T-helper 17 cell (primary cell): ENCODE measurements at regions not wholly inside any gene's neighbourhood (a gene's known extent, or its start where the extent isn't known, plus 50 kb on each side); places are given as distances from the start of the nearest gene placed in this dataset.
"Not testable (repeated sequence)": the region's sequence is repeated elsewhere in the genome, so short reads cannot be mapped to it uniquely, and the experiment has no call there.

Source experiments
- ATAC-seq: fragments of 150-1000 bp; cut with Tn5 transposase; 2 replicates; pipeline ENCODE4 v1.10.0; 2021; ENCODE audit warnings: mild to moderate bottlenecking, moderate library complexity
- DNase-seq, 3 donors: peaks; one replicate each; pipeline versions ENCODE4 v3.0.0 to v3.0.0-alpha.2; 2020 to 2021
- H3K9me3 ChIP-seq: one replicate; pipeline ENCODE4 v1.7.0; 2013; ENCODE audit warnings: low read length, mild to moderate bottlenecking; ENCODE audit not compliant: control insufficient read depth, poor library complexity, severe bottlenecking
- H3K27ac Mint-ChIP-seq: one replicate; pipeline ENCODE4 v1.8.0; 2022; ENCODE audit warnings: mild to moderate bottlenecking, moderate library complexity, mixed read lengths
- H3K27me3 Mint-ChIP-seq: one replicate; pipeline ENCODE4 v1.8.0; 2022; ENCODE audit warnings: mixed read lengths
- H3K36me3 Mint-ChIP-seq: one replicate; pipeline ENCODE4 v1.8.0; 2022; ENCODE audit warnings: low read depth, mixed read lengths
- H3K4me1 Mint-ChIP-seq: one replicate; pipeline ENCODE4 v1.8.0; 2022; ENCODE audit warnings: mild to moderate bottlenecking, mixed read lengths
- H3K4me3 Mint-ChIP-seq: one replicate; pipeline ENCODE4 v1.8.0; 2022; ENCODE audit warnings: mild to moderate bottlenecking, moderate library complexity, mixed read lengths

GRCh38 chr14:105853907-105854599 lies 327.7 kb downstream of the TMEM121 start:
- H3K27me3 Mint-ChIP-seq, result peaks cover 11% of the 10 kb centered on the region
- H3K4me3 Mint-ChIP-seq, result no peak overlapping the region
- no peak for ATAC-seq
- H3K9me3 ChIP-seq, result no peaks in the 10 kb centered on the region
- DNase-seq, result peak in 1 of 3 donors; percentile 6
- no peaks in the 10 kb centered on the region for H3K4me1 Mint-ChIP-seq
- no peaks in the 10 kb centered on the region for H3K36me3 Mint-ChIP-seq
- H3K27ac Mint-ChIP-seq, result no peak overlapping the region

GRCh38 chr14:105854600-105855245 lies 328.3 kb downstream of the TMEM121 start:
- Mint-ChIP-seq H3K36me3 (no peaks in the 10 kb centered on the region), H3K4me3 (no peak overlapping the region), H3K27me3 (peaks cover 11% of the 10 kb centered on the region), H3K27ac (no peak overlapping the region), H3K4me1 (no peaks in the 10 kb centered on the region)
- DNase-seq, result peak in 1 of 3 donors; percentile 9
- H3K9me3 ChIP-seq, result no peaks in the 10 kb centered on the region
- no peak for ATAC-seq

GRCh38 chr14:105855246-105855892 lies 329.0 kb downstream of the TMEM121 start:
- no peak overlapping the region for H3K27ac Mint-ChIP-seq
- peak in 1 of 3 donors; percentile 6 for DNase-seq
- H3K27me3 Mint-ChIP-seq, result peaks cover 13% of the 10 kb centered on the region

GRCh38 chr14:105855893-105856675 lies 329.7 kb downstream of the TMEM121 start:
- no peak overlapping the region for H3K4me3 Mint-ChIP-seq
- H3K27ac Mint-ChIP-seq, result no peak overlapping the region
- ATAC-seq, result no peak
- no peaks in the 10 kb centered on the region for H3K9me3 ChIP-seq
- peak in 1 of 3 donors; percentile 8 for DNase-seq
- H3K36me3 Mint-ChIP-seq, result no peaks in the 10 kb centered on the region
- H3K4me1 Mint-ChIP-seq, result no peaks in the 10 kb centered on the region
- H3K27me3 Mint-ChIP-seq, result peaks cover 20% of the 10 kb centered on the region

More at GRCh38 chr14:105855246-105855892, 329.0 kb downstream of the TMEM121 start:
- H3K9me3 ChIP-seq, result no peaks in the 10 kb centered on the region
- no peaks in the 10 kb centered on the region for H3K4me1 Mint-ChIP-seq
- no peak overlapping the region for H3K4me3 Mint-ChIP-seq
- ATAC-seq, result no peak
- H3K36me3 Mint-ChIP-seq, result no peaks in the 10 kb centered on the region

- Mint-ChIP-seq H3K36me3 (no peaks in the 10 kb centered on the region), H3K4me1 (no peaks in the 10 kb centered on the region), H3K4me3 (no peak overlapping the region), H3K27me3 (peaks cover 25% of the 10 kb centered on the region), H3K27ac (no peak overlapping the region)
- ATAC-seq, result no peak
- H3K9me3 ChIP-seq, result no peaks in the 10 kb centered on the region
- peak in 1 of 3 donors; percentile 5 for DNase-seq
These were observed 330.4 kb downstream of the TMEM121 start for GRCh38 chr14:105856676-105857219.

DNA sequence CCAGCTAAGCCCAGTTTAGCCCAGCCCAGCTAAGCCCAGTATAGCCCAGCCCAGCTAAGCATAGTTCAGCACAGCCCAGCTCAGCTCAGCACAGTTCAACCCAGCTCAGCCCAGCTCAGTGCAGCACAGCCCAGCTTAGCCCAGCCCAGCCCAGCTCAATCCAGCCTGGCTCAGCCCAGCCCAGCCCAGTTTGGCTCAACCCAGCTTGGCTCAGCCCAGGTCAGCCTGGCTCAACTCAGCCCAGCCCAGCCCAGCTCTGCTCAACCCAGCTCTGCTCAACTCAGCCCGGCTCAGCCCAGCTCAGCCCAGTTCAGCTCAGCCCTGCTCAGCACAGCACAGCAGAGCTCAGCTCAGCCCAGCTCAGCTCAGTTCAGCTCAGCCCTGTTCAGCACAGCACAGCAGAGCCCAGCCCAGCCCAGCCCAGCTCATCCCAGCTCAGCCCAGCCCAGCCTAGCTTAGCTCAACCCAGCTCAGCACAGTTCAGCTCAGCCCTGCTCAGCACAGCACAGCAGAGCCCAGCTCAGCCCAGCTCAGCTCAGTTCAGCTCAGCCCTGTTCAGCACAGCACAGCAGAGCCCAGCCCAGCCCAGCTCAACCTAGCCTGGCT lies 330.9 kb downstream of the TMEM121 start:
- Mint-ChIP-seq H3K4me3 (no peak overlapping the region), H3K27ac (no peak overlapping the region), H3K27me3 (peaks cover 25% of the 10 kb centered on the region), H3K36me3 (no peaks in the 10 kb centered on the region), H3K4me1 (peaks cover 2% of the 10 kb centered on the region)
- ATAC-seq (peak; percentile 33), DNase-seq (peak in 1 of 3 donors; percentile 10)
- H3K9me3 ChIP-seq, result no peaks in the 10 kb centered on the region

- Mint-ChIP-seq H3K27ac (no peak overlapping the region), H3K4me1 (peaks cover 4% of the 10 kb centered on the region)
These were observed 331.7 kb downstream of the TMEM121 start for GRCh38 chr14:105857826-105858675.

GRCh38 chr14:105858676-105859025 lies 332.3 kb downstream of the TMEM121 start:
- Mint-ChIP-seq H3K27ac (no peak overlapping the region), H3K36me3 (no peaks in the 10 kb centered on the region), H3K4me3 (peak overlapping the region; percentile 33), H3K27me3 (peaks cover 35% of the 10 kb centered on the region), H3K4me1 (peaks cover 4% of the 10 kb centered on the region)
- ATAC-seq, result no peak
- H3K9me3 ChIP-seq, result no peaks in the 10 kb centered on the region
- DNase-seq, result peak in 1 of 3 donors; percentile 3

More at GRCh38 chr14:105857826-105858675, 331.7 kb downstream of the TMEM121 start:
- DNase-seq, result peak in 1 of 3 donors; percentile 13
- H3K27me3 Mint-ChIP-seq, result peaks cover 32% of the 10 kb centered on the region
- no peaks in the 10 kb centered on the region for H3K36me3 Mint-ChIP-seq
- ATAC-seq, result peak; percentile 13
- H3K9me3 ChIP-seq, result no peaks in the 10 kb centered on the region
- H3K4me3 Mint-ChIP-seq, result peak overlapping the region; percentile 5

- not testable (repeated sequence) for H3K9me3 ChIP-seq, H3K36me3 Mint-ChIP-seq, H3K4me1 Mint-ChIP-seq, H3K27ac Mint-ChIP-seq
- Mint-ChIP-seq H3K27me3 (peaks cover 36% of the 10 kb centered on the region), H3K4me3 (peak overlapping the region; percentile 33)
- peak in 1 of 3 donors; percentile 11 for DNase-seq
- peak; percentile 22 for ATAC-seq
These were observed 332.8 kb downstream of the TMEM121 start for GRCh38 chr14:105859073-105859716.

DNA sequence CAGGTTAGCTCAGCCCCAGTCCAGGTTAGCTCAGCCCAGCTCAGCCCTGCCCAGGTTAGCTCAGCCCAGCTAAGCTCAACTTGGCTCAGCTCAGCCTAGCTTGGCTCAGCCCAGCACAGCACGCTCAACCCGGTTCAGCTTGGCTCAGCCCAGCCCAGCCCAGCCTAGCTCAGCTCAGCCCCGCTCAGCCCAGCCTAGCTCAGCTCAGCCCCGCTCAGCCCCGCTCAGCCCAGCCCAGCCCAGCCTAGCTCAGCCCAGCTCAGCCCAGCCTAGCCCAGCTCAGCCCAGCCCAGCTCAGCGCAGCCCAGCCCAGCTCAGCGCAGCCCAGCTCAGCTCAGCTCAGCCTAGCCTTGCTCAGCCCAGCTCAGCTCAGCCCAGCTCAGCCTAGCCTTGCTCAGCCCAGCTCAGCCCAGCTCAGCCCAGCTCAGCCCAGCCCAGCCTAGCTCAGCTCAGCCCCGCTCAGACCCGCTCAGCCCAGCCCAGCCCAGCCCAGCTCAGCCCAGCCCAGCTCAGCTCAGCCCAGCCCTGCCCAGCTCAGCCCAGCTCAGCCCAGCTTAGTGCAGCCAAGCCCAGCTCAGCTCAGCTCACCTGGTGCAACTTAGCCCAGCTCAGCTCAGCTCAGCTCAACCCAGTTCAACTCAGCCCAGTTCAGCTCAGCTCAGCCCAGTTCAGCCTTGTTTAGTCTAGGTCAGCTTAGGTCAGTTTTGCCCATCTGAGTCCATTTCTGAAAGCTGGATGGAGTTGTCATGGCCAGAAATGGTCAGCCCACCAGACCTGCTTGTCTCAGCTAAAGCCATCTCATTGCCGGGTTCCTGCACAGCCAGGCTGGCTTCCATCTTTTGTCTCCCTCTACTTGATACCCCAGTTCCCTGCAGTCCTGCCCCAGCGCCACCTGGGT lies 333.6 kb downstream of the TMEM121 start:
- Mint-ChIP-seq H3K27me3 (peaks cover 33% of the 10 kb centered on the region), H3K4me3 (peak overlapping the region; percentile 58), H3K27ac (no peak overlapping the region), H3K36me3 (no peaks in the 10 kb centered on the region), H3K4me1 (peaks cover 4% of the 10 kb centered on the region)
- ATAC-seq, result peak; percentile 33
- no peaks in the 10 kb centered on the region for H3K9me3 ChIP-seq
- peak in 2 of 3 donors; percentile 8 to 18 for DNase-seq
